VCaP (cell line): ENCODE measurements at regions not wholly inside any gene's neighbourhood (a gene's known extent, or its start where the extent isn't known, plus 50 kb on each side); places are given as distances from the start of the nearest gene placed in this dataset.

ENCODE experiments used
- H3K27ac ChIP-seq: fragments of 450-650 bp; 2 replicates; pipeline ENCODE4 v1.5.1; 2017
- CTCF ChIP-seq: fragments of 450-650 bp; conservative IDR thresholded peaks from 2 replicates; pipeline ENCODE4 v1.5.1; 2017; ENCODE audit warnings: mild to moderate bottlenecking, moderate library complexity

DNA sequence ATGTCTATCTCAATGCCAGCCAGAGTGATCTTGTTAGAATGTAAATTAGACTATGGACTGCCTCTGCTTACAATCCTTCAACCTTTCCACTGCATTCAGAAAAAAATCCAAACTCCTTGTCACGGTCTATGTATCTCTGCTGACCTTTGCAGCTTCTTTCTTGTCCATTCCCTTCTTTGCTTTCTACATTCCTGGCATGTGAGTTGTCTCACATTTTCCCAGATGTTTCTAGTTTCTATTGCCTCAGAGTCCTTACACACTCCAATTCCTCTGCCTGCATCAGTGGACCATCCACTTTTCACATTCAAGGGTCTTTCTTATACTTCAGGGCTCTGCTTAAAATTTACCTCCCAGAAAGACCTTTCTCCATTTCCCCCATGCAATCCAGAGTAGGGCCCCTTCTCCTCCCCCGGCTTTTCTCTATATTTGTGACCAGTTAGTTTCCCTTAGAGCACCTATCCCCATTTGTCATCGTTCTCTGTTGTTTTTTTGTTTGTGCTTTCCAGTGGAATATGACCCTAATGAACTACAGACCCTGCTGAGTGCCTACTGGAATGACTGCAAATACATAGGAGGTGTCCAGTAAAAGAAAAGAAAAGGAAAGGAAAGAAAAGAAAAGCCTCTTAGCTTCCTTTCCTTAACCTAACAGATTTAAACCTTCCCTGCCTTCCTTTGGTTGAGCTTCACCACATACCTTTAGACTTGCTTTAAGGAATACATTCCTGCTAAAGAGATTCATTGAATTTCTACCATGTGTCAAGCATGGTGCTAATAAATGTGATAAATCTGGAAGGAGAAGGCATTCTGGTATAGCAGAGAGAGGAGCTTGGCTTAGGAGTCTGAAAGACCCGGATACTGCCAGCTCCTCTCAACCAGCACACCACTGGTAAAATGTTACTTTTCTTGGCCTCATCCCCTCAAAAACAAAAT is 102.0 kb downstream of the DIRAS3 start:
- TF ChIP-seq CTCF: no peak
- H3K27ac ChIP-seq: no peak overlapping the region

DNA sequence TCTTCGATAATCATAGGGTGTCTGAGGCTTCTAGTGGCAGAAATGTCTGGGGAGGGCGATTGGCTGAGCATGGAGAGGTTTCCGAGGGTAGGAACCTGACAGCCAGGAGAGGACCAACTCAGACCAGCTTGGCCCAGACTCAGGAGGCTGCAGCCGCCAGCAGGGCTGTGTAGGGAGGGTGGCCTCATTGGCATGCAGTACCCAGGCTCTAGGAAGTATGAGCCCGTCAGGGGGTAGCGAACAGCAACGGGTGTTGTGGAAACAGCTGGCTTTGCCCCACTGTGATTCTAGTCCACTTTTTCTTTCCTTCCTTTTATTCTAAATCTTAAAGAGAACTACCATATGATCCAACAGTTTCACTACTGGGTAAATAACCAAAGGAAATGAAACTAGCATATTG is 103.3 kb downstream of the DIRAS3 start:
- H3K27ac ChIP-seq: no peak overlapping the region
- no peak for TF ChIP-seq CTCF

DNA sequence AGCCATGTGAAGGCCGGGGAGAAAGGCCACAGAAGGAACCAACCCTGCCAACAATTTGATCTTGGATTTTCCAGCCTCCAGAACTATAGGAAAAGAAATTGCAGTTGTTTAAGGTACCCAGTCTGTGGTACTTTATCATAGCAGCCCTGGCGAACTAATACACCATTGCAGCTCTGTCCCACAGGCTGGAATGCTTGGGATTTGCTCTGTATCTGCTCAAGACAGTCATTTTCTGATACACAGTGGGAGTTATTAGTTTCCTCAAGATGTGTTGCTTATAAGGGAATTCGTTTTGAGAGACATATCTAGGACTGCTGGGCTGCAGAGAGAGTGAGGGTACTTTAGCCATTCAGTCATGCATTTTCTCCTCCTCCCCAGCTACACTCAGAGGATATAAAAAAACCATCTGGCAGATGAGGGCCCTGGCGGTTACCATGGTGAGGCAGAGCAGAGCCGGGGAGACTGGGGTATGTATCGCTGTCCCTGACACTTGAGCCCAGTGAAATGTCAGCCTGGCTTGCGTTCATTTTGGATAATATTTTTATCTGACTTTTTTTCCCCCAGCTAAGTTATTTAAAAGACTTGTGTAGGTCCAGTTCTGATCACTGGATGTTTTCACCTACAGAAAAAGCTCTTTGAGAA is 104.6 kb downstream of the DIRAS3 start:
- no peak overlapping the region for H3K27ac ChIP-seq
- no peak for TF ChIP-seq CTCF

DNA sequence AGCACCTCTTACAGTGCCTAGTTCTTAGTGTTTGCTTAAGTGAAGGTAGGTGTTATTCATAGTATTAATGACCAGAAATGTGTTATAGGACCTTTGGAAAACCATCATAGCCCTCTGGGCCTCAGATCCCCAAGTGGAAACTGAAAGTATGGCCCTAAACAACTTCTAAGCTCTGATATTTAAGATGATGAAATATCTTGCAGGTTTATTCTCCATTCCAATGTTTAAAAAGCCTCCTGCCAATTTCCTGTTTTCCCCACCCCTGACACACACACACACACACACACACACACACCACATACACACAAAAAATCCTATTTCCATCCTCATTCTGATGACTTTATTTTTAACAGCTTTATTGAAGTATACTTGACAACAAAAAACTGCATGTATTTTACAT is 108.2 kb downstream of the DIRAS3 start:
- H3K27ac ChIP-seq: no peak overlapping the region
- TF ChIP-seq CTCF: no peak

GRCh38 chr1:67941746-67942145 is 108.5 kb upstream of the GNG12 start:
- H3K27ac ChIP-seq: no peak overlapping the region
- TF ChIP-seq CTCF: no peak

- no peak overlapping the region for H3K27ac ChIP-seq
- TF ChIP-seq CTCF: no peak
Measured at GRCh38 chr1:67941155-67941554, 107.9 kb upstream of the GNG12 start.

GRCh38 chr1:67939942-67940341 is 106.7 kb upstream of the GNG12 start:
- no peak overlapping the region for H3K27ac ChIP-seq
- no peak for TF ChIP-seq CTCF
